Activated CD8-positive, alpha-beta T cell treated with anti-CD3 and anti-CD28 coated beads, Interleukin-2, amount 10 ng/mL, durations not matched to agents 7 days and 5 days (primary cell): ENCODE measurements at regions not wholly inside any gene's neighbourhood (a gene's known extent, or its start where the extent isn't known, plus 50 kb on each side); places are given as distances from the start of the nearest gene placed in this dataset.

Experiments used
- ATAC-seq: fragments of 150-1000 bp; cut with Tn5 transposase; one replicate; pipeline ENCODE4 v1.10.0; 2021; ENCODE audit warnings: moderate library complexity
- CTCF ChIA-PET: fragments of 350-600 bp; sonication (Branson Sonifier 250); formaldehyde crosslinking; loops from one replicate; lab custom pipeline; 2021; ENCODE audit warnings: antibody characterized with exemption; lab: Charles Lee
- POLR2A ChIA-PET: fragments of 350-600 bp; sonication (Branson Sonifier 250); formaldehyde crosslinking; loops from one replicate; lab custom pipeline; 2021; ENCODE audit warnings: antibody characterized with exemption; lab: Charles Lee
- DNase-seq: peaks from one replicate; pipeline ENCODE4 v3.0.0-alpha.2; 2020
- H3K27ac Mint-ChIP-seq: one replicate; pipeline ENCODE4 v1.8.0; 2021; ENCODE audit warnings: mild to moderate bottlenecking, mixed read lengths
- H3K27me3 Mint-ChIP-seq: one replicate; pipeline ENCODE4 v1.8.0; 2021; ENCODE audit warnings: low read depth, mixed read lengths
- H3K36me3 Mint-ChIP-seq: one replicate; pipeline ENCODE4 v1.8.0; 2021; ENCODE audit warnings: low read depth, mixed read lengths
- H3K4me1 Mint-ChIP-seq: one replicate; pipeline ENCODE4 v1.8.0; 2021; ENCODE audit warnings: low read depth, mixed read lengths
- H3K4me3 Mint-ChIP-seq: one replicate; pipeline ENCODE4 v1.8.0; 2021; ENCODE audit warnings: mild to moderate bottlenecking, mixed read lengths
- H3K9me3 Mint-ChIP-seq: one replicate; pipeline ENCODE4 v1.8.0; 2022; ENCODE audit warnings: mixed read lengths; ENCODE audit not compliant: insufficient read depth

GRCh38 chr5:26582350-26583045 is 455.9 kb downstream of the CDH9 start:
- H3K4me3 Mint-ChIP-seq = no peak overlapping the region
- DNase-seq = no peak
- H3K9me3 Mint-ChIP-seq = peaks cover 16% of the 10 kb centered on the region
- no peak for ATAC-seq
- no peaks in the 10 kb centered on the region for H3K4me1 Mint-ChIP-seq
- H3K27me3 Mint-ChIP-seq = no peaks in the 10 kb centered on the region
- CTCF ChIA-PET = no interaction called here
- no peak overlapping the region for H3K27ac Mint-ChIP-seq
- no peaks in the 10 kb centered on the region for H3K36me3 Mint-ChIP-seq
- POLR2A ChIA-PET = no interaction called here

- POLR2A ChIA-PET = no interaction called here
- CTCF ChIA-PET = no interaction called here
- Mint-ChIP-seq H3K4me1 (no peaks in the 10 kb centered on the region), H3K27me3 (no peaks in the 10 kb centered on the region), H3K9me3 (peaks cover 3% of the 10 kb centered on the region), H3K27ac (no peak overlapping the region), H3K36me3 (no peaks in the 10 kb centered on the region), H3K4me3 (no peak overlapping the region)
- no peak for DNase-seq
- ATAC-seq = no peak
Measured at GRCh38 chr5:26579712-26580111, 458.7 kb downstream of the CDH9 start.

- Mint-ChIP-seq H3K4me1 (no peaks in the 10 kb centered on the region), H3K27ac (no peak overlapping the region), H3K36me3 (no peaks in the 10 kb centered on the region), H3K4me3 (no peak overlapping the region), H3K9me3 (no peaks in the 10 kb centered on the region), H3K27me3 (no peaks in the 10 kb centered on the region)
- ATAC-seq (no peak), DNase-seq (no peak)
- ChIA-PET POLR2A (no interaction called here), CTCF (no interaction called here)
Measured at GRCh38 chr5:26578002-26578401, 460.4 kb downstream of the CDH9 start.

- peaks cover 8% of the 10 kb centered on the region for H3K9me3 Mint-ChIP-seq
- CTCF ChIA-PET = no interaction called here
- POLR2A ChIA-PET = no interaction called here
- DNase-seq (no peak), ATAC-seq (no peak)
- H3K36me3 Mint-ChIP-seq = no peaks in the 10 kb centered on the region
- no peak overlapping the region for H3K27ac Mint-ChIP-seq
- no peaks in the 10 kb centered on the region for H3K27me3 Mint-ChIP-seq
- H3K4me3 Mint-ChIP-seq = no peak overlapping the region
- no peaks in the 10 kb centered on the region for H3K4me1 Mint-ChIP-seq
Measured at GRCh38 chr5:26572480-26572879, 465.9 kb downstream of the CDH9 start.

- DNase-seq = no peak
- H3K27ac Mint-ChIP-seq = no peak overlapping the region
- ChIA-PET CTCF (no interaction called here), POLR2A (no interaction called here)
- H3K4me3 Mint-ChIP-seq = no peak overlapping the region
- no peaks in the 10 kb centered on the region for H3K36me3 Mint-ChIP-seq
- peaks cover 25% of the 10 kb centered on the region for H3K9me3 Mint-ChIP-seq
- no peaks in the 10 kb centered on the region for H3K4me1 Mint-ChIP-seq
- no peaks in the 10 kb centered on the region for H3K27me3 Mint-ChIP-seq
- ATAC-seq = no peak
Measured at GRCh38 chr5:26569929-26570258, 468.5 kb downstream of the CDH9 start.

GRCh38 chr5:26569241-26569928 is 469.0 kb downstream of the CDH9 start:
- POLR2A ChIA-PET = no interaction called here
- Mint-ChIP-seq H3K36me3 (no peaks in the 10 kb centered on the region), H3K27ac (no peak overlapping the region), H3K4me1 (no peaks in the 10 kb centered on the region), H3K4me3 (no peak overlapping the region), H3K27me3 (no peaks in the 10 kb centered on the region), H3K9me3 (peaks cover 30% of the 10 kb centered on the region)
- DNase-seq = no peak
- CTCF ChIA-PET = no interaction called here
- no peak for ATAC-seq

GRCh38 chr5:26568316-26568715 is 470.1 kb downstream of the CDH9 start:
- Mint-ChIP-seq H3K27ac (no peak overlapping the region), H3K27me3 (no peaks in the 10 kb centered on the region), H3K4me1 (no peaks in the 10 kb centered on the region), H3K9me3 (peaks cover 35% of the 10 kb centered on the region), H3K4me3 (no peak overlapping the region), H3K36me3 (no peaks in the 10 kb centered on the region)
- CTCF ChIA-PET = no interaction called here
- no peak for DNase-seq
- ATAC-seq = no peak
- POLR2A ChIA-PET = interaction anchor here (0.6 kb wide), 1 partner anchor 1661 kb away, joined by 6 read pairs; no protein-coding TSS in a partner anchor

- Mint-ChIP-seq H3K27me3 (no peaks in the 10 kb centered on the region), H3K9me3 (peaks cover 36% of the 10 kb centered on the region), H3K36me3 (no peaks in the 10 kb centered on the region), H3K4me1 (no peaks in the 10 kb centered on the region), H3K4me3 (no peak overlapping the region), H3K27ac (no peak overlapping the region)
- no peak for DNase-seq
- no peak for ATAC-seq
- CTCF ChIA-PET = no interaction called here
- POLR2A ChIA-PET = no interaction called here
Measured at GRCh38 chr5:26563979-26564378, 474.4 kb downstream of the CDH9 start.

- H3K4me1 Mint-ChIP-seq = no peaks in the 10 kb centered on the region
- ATAC-seq (no peak), DNase-seq (no peak)
- no peak overlapping the region for H3K27ac Mint-ChIP-seq
- ChIA-PET CTCF (no interaction called here), POLR2A (no interaction called here)
- no peaks in the 10 kb centered on the region for H3K36me3 Mint-ChIP-seq
- H3K27me3 Mint-ChIP-seq = no peaks in the 10 kb centered on the region
- H3K4me3 Mint-ChIP-seq = no peak overlapping the region
- H3K9me3 Mint-ChIP-seq = peaks cover 33% of the 10 kb centered on the region
Measured at GRCh38 chr5:26553079-26553478, 485.3 kb downstream of the CDH9 start.

GRCh38 chr5:26543987-26544386 is 494.4 kb downstream of the CDH9 start:
- Mint-ChIP-seq H3K36me3 (no peaks in the 10 kb centered on the region), H3K27ac (no peak overlapping the region), H3K9me3 (peaks cover 22% of the 10 kb centered on the region), H3K4me1 (no peaks in the 10 kb centered on the region), H3K27me3 (no peaks in the 10 kb centered on the region), H3K4me3 (no peak overlapping the region)
- DNase-seq (no peak), ATAC-seq (no peak)
- CTCF ChIA-PET = no interaction called here
- POLR2A ChIA-PET = no interaction called here

- H3K27me3 Mint-ChIP-seq = no peaks in the 10 kb centered on the region
- H3K27ac Mint-ChIP-seq = no peak overlapping the region
- H3K36me3 Mint-ChIP-seq = no peaks in the 10 kb centered on the region
- no peak overlapping the region for H3K4me3 Mint-ChIP-seq
- ATAC-seq (no peak), DNase-seq (no peak)
- ChIA-PET POLR2A (no interaction called here), CTCF (no interaction called here)
- H3K9me3 Mint-ChIP-seq = peaks cover 22% of the 10 kb centered on the region
- no peaks in the 10 kb centered on the region for H3K4me1 Mint-ChIP-seq
Measured at GRCh38 chr5:26538226-26538625, 500.2 kb downstream of the CDH9 start.

- no peak overlapping the region for H3K27ac Mint-ChIP-seq
- ATAC-seq (no peak), DNase-seq (no peak)
- no peak overlapping the region for H3K4me3 Mint-ChIP-seq
- no peaks in the 10 kb centered on the region for H3K36me3 Mint-ChIP-seq
- POLR2A ChIA-PET = no interaction called here
- CTCF ChIA-PET = no interaction called here
- no peaks in the 10 kb centered on the region for H3K4me1 Mint-ChIP-seq
- no peaks in the 10 kb centered on the region for H3K27me3 Mint-ChIP-seq
- peaks cover 25% of the 10 kb centered on the region for H3K9me3 Mint-ChIP-seq
Measured at GRCh38 chr5:26535215-26535614, 503.2 kb downstream of the CDH9 start.
